ENCODE measurements at regions not wholly inside any gene's neighbourhood (a gene's known extent, or its start where the extent isn't known, plus 50 kb on each side); places are given as distances from the start of the nearest gene placed in this dataset.

GRCh38 chr5:175579742-175580432 is 78.0 kb upstream of the HRH2 start:
- DNase-seq (ENCODE audit: low read depth in 2 of 2) = no peak

- DNase-seq (ENCODE audit: low read depth in 2 of 2) = no peak
Observed at GRCh38 chr5:175582697-175583096, 75.2 kb upstream of the HRH2 start.

GRCh38 chr5:175585567-175585966 is 72.3 kb upstream of the HRH2 start:
- no peak for DNase-seq (ENCODE audit: low read depth in 2 of 2)

GRCh38 chr5:175588709-175589429 is 69.0 kb upstream of the HRH2 start:
- no peak for DNase-seq (ENCODE audit: low read depth in 2 of 2)

- no peak for DNase-seq (ENCODE audit: low read depth in 2 of 2)
Observed at GRCh38 chr5:175589714-175590113, 68.2 kb upstream of the HRH2 start.

- peak; percentile 12 to 20 for DNase-seq (ENCODE audit: low read depth in 2 of 2)
Observed at GRCh38 chr5:175590471-175590881, 67.4 kb upstream of the HRH2 start.

- no peak for DNase-seq (ENCODE audit: low read depth in 2 of 2)
Observed at GRCh38 chr5:175591293-175591692, 66.6 kb upstream of the HRH2 start.

- DNase-seq (ENCODE audit: low read depth in 2 of 2) = no peak
Observed at GRCh38 chr5:175593794-175594193, 64.1 kb upstream of the HRH2 start.

GRCh38 chr5:175595905-175596304 is 62.0 kb upstream of the HRH2 start:
- no peak for DNase-seq (ENCODE audit: low read depth in 2 of 2)

GRCh38 chr5:175596761-175597189 is 61.1 kb upstream of the HRH2 start:
- no peak for DNase-seq (ENCODE audit: low read depth in 2 of 2)

- DNase-seq (ENCODE audit: low read depth in 2 of 2) = no peak
Observed at GRCh38 chr5:175597718-175598117, 60.2 kb upstream of the HRH2 start.

- no peak for DNase-seq (ENCODE audit: low read depth in 2 of 2)
Observed at GRCh38 chr5:175598774-175599173, 59.1 kb upstream of the HRH2 start.

GRCh38 chr5:175599210-175599609 is 58.7 kb upstream of the HRH2 start:
- DNase-seq (ENCODE audit: low read depth in 2 of 2) = no peak

GRCh38 chr5:175603987-175604739 is 53.7 kb upstream of the HRH2 start:
- DNase-seq (ENCODE audit: low read depth in 2 of 2) = no peak

GRCh38 chr5:175606409-175606808 is 51.5 kb upstream of the HRH2 start:
- DNase-seq (ENCODE audit: low read depth in 2 of 2) = no peak
